KOPT-K1 (cell line): ENCODE measurements at regions not wholly inside any gene's neighbourhood (a gene's known extent, or its start where the extent isn't known, plus 50 kb on each side); places are given as distances from the start of the nearest gene placed in this dataset.

Experiments used
- H3K27ac ChIP-seq: fragments of 200-600 bp; sonication (generic); 2 replicates; pipeline ENCODE4 v1.5.1; 2016; ENCODE audit warnings: antibody characterized with exemption, mild to moderate bottlenecking, low read depth, low read length; ENCODE audit not compliant: poor library complexity, severe bottlenecking
- H3K36me3 ChIP-seq: fragments of 200-600 bp; sonication (generic); 2 replicates; pipeline ENCODE4 v1.5.1; 2017; ENCODE audit warnings: antibody characterized with exemption, mild to moderate bottlenecking, low read length, moderate library complexity; ENCODE audit not compliant: insufficient read depth
- H3K9me3 ChIP-seq: fragments of 200-600 bp; sonication (generic); 2 replicates; pipeline ENCODE4 v1.5.1; 2017; ENCODE audit warnings: antibody characterized with exemption, low read length, mild to moderate bottlenecking; ENCODE audit not compliant: insufficient read depth, poor library complexity, severe bottlenecking

GRCh38 chr13:109371066-109371465, 415.3 kb downstream of the IRS2 start:
- Histone ChIP-seq H3K9me3 (no peaks in the 10 kb centered on the region), H3K36me3 (no peaks in the 10 kb centered on the region), H3K27ac (no peak overlapping the region)

GRCh38 chr13:109370496-109370895, 415.9 kb downstream of the IRS2 start:
- Histone ChIP-seq H3K27ac (no peak overlapping the region), H3K36me3 (no peaks in the 10 kb centered on the region), H3K9me3 (no peaks in the 10 kb centered on the region)

GRCh38 chr13:109369353-109370052, 416.9 kb downstream of the IRS2 start:
- Histone ChIP-seq H3K36me3 (no peaks in the 10 kb centered on the region), H3K27ac (no peak overlapping the region), H3K9me3 (no peaks in the 10 kb centered on the region)

GRCh38 chr13:109368230-109368629, 418.2 kb downstream of the IRS2 start:
- Histone ChIP-seq H3K9me3 (no peaks in the 10 kb centered on the region), H3K27ac (no peak overlapping the region), H3K36me3 (no peaks in the 10 kb centered on the region)

- H3K9me3 ChIP-seq = no peaks in the 10 kb centered on the region
- no peaks in the 10 kb centered on the region for H3K36me3 ChIP-seq
- no peak overlapping the region for H3K27ac ChIP-seq
These were observed 419.9 kb downstream of the IRS2 start for GRCh38 chr13:109366525-109366924.

- no peaks in the 10 kb centered on the region for H3K9me3 ChIP-seq
- H3K27ac ChIP-seq = no peak overlapping the region
- H3K36me3 ChIP-seq = no peaks in the 10 kb centered on the region
These were observed 423.0 kb downstream of the IRS2 start for GRCh38 chr13:109363431-109363830.

- H3K36me3 ChIP-seq = no peaks in the 10 kb centered on the region
- H3K9me3 ChIP-seq = no peaks in the 10 kb centered on the region
These were observed 423.8 kb downstream of the IRS2 start for GRCh38 chr13:109362616-109363015.

GRCh38 chr13:109361562-109362289, 424.7 kb downstream of the IRS2 start:
- Histone ChIP-seq H3K9me3 (no peaks in the 10 kb centered on the region), H3K36me3 (no peaks in the 10 kb centered on the region), H3K27ac (no peak overlapping the region)

More at GRCh38 chr13:109362616-109363015, 423.8 kb downstream of the IRS2 start:
- H3K27ac ChIP-seq = no peak overlapping the region

- no peak overlapping the region for H3K27ac ChIP-seq
- H3K9me3 ChIP-seq = no peaks in the 10 kb centered on the region
- H3K36me3 ChIP-seq = no peaks in the 10 kb centered on the region
These were observed 428.5 kb downstream of the IRS2 start for GRCh38 chr13:109357751-109358471.

- Histone ChIP-seq H3K27ac (no peak overlapping the region), H3K9me3 (no peaks in the 10 kb centered on the region), H3K36me3 (no peaks in the 10 kb centered on the region)
These were observed 430.4 kb downstream of the IRS2 start for GRCh38 chr13:109355875-109356434.

GRCh38 chr13:109355166-109355565, 431.2 kb downstream of the IRS2 start:
- no peak overlapping the region for H3K27ac ChIP-seq
- no peaks in the 10 kb centered on the region for H3K36me3 ChIP-seq

GRCh38 chr13:109351236-109351635, 435.1 kb downstream of the IRS2 start:
- Histone ChIP-seq H3K27ac (no peak overlapping the region), H3K9me3 (no peaks in the 10 kb centered on the region), H3K36me3 (no peaks in the 10 kb centered on the region)

More at GRCh38 chr13:109355166-109355565, 431.2 kb downstream of the IRS2 start:
- no peaks in the 10 kb centered on the region for H3K9me3 ChIP-seq

- Histone ChIP-seq H3K27ac (no peak overlapping the region), H3K36me3 (no peaks in the 10 kb centered on the region), H3K9me3 (no peaks in the 10 kb centered on the region)
These were observed 437.7 kb downstream of the IRS2 start for GRCh38 chr13:109348519-109349258.

- no peaks in the 10 kb centered on the region for H3K36me3 ChIP-seq
- no peak overlapping the region for H3K27ac ChIP-seq
- no peaks in the 10 kb centered on the region for H3K9me3 ChIP-seq
These were observed 440.3 kb downstream of the IRS2 start for GRCh38 chr13:109346060-109346459.
